Neural crest cell (in vitro differentiated cells): ENCODE measurements at regions not wholly inside any gene's neighbourhood (a gene's known extent, or its start where the extent isn't known, plus 50 kb on each side); places are given as distances from the start of the nearest gene placed in this dataset.
"Not testable (repeated sequence)": the region's sequence is repeated elsewhere in the genome, so short reads cannot be mapped to it uniquely, and the experiment has no call there.

Experiments used
- DNase-seq: peaks from one replicate; pipeline ENCODE4 v3.0.0; 2021; ENCODE audit warnings: low read depth, mixed read lengths, low spot score
- H3K27ac Mint-ChIP-seq: one replicate; pipeline ENCODE4 v1.8.0; 2021; ENCODE audit warnings: mild to moderate bottlenecking, mixed read lengths; ENCODE audit not compliant: unreplicated experiment
- H3K27me3 Mint-ChIP-seq: 2 replicates; pipeline ENCODE4 v1.8.0; 2021; ENCODE audit warnings: low read depth, mild to moderate bottlenecking, mixed read lengths
- H3K36me3 Mint-ChIP-seq: 2 replicates; pipeline ENCODE4 v1.8.0; 2021; ENCODE audit warnings: low read depth, mild to moderate bottlenecking, mixed read lengths
- H3K4me1 Mint-ChIP-seq: 2 replicates; pipeline ENCODE4 v1.8.0; 2021; ENCODE audit warnings: mixed read lengths
- H3K4me3 Mint-ChIP-seq: one replicate; pipeline ENCODE4 v1.8.0; 2021; ENCODE audit warnings: mild to moderate bottlenecking, mixed read lengths
- H3K9me3 Mint-ChIP-seq: 2 replicates; pipeline ENCODE4 v1.8.0; 2021; ENCODE audit warnings: mixed read lengths
- TF ChIP-seq, protein P1 (sequence below): fragments of 200-600 bp; sonication (generic); conservative IDR thresholded peaks from 2 replicates; pipeline ENCODE4 v1.5.0; 2021; ENCODE audit warnings: antibody characterized with exemption, mild to moderate bottlenecking

- Mint-ChIP-seq H3K27me3 (peaks cover 17% of the 10 kb centered on the region), H3K4me1 (no peaks in the 10 kb centered on the region), H3K4me3 (no peak overlapping the region), H3K27ac (no peak overlapping the region), H3K36me3 (no peaks in the 10 kb centered on the region), H3K9me3 (no peaks in the 10 kb centered on the region)
- no peak for DNase-seq
- TF ChIP-seq, protein P1, sequence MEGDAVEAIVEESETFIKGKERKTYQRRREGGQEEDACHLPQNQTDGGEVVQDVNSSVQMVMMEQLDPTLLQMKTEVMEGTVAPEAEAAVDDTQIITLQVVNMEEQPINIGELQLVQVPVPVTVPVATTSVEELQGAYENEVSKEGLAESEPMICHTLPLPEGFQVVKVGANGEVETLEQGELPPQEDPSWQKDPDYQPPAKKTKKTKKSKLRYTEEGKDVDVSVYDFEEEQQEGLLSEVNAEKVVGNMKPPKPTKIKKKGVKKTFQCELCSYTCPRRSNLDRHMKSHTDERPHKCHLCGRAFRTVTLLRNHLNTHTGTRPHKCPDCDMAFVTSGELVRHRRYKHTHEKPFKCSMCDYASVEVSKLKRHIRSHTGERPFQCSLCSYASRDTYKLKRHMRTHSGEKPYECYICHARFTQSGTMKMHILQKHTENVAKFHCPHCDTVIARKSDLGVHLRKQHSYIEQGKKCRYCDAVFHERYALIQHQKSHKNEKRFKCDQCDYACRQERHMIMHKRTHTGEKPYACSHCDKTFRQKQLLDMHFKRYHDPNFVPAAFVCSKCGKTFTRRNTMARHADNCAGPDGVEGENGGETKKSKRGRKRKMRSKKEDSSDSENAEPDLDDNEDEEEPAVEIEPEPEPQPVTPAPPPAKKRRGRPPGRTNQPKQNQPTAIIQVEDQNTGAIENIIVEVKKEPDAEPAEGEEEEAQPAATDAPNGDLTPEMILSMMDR = no peak
Measured at GRCh38 chr3:11739706-11740105, 96.0 kb upstream of the VGLL4 start.

DNA sequence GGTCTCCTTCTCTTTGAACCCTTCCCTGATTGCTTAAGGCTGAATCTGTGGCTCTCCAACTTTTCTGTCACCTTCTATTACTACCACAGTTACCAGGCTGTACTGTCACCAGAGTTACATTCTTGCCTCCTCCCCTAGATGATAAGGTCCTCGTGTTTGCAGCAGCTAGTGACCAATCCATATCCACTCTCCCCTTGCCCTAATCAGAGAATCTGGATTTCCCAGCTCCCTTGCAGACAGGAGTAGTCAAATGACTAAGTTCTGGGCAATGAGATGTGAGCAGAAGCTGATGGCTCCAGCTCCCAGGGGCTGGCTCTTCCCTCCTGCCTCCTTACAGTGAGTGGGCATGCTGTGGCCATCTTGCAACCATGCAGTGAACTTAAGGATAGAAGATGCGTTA is 95.4 kb upstream of the VGLL4 start:
- TF ChIP-seq, protein P1 = no peak
- Mint-ChIP-seq H3K9me3 (no peaks in the 10 kb centered on the region), H3K27ac (no peak overlapping the region), H3K4me1 (no peaks in the 10 kb centered on the region), H3K27me3 (peaks cover 17% of the 10 kb centered on the region), H3K4me3 (no peak overlapping the region), H3K36me3 (no peaks in the 10 kb centered on the region)
- DNase-seq = no peak

- Mint-ChIP-seq H3K27me3 (peaks cover 17% of the 10 kb centered on the region), H3K4me1 (no peaks in the 10 kb centered on the region), H3K36me3 (no peaks in the 10 kb centered on the region), H3K27ac (no peak overlapping the region), H3K9me3 (no peaks in the 10 kb centered on the region), H3K4me3 (no peak overlapping the region)
- no peak for DNase-seq
- TF ChIP-seq, protein P1 = no peak
Measured at GRCh38 chr3:11737742-11738141, 94.0 kb upstream of the VGLL4 start.

DNA sequence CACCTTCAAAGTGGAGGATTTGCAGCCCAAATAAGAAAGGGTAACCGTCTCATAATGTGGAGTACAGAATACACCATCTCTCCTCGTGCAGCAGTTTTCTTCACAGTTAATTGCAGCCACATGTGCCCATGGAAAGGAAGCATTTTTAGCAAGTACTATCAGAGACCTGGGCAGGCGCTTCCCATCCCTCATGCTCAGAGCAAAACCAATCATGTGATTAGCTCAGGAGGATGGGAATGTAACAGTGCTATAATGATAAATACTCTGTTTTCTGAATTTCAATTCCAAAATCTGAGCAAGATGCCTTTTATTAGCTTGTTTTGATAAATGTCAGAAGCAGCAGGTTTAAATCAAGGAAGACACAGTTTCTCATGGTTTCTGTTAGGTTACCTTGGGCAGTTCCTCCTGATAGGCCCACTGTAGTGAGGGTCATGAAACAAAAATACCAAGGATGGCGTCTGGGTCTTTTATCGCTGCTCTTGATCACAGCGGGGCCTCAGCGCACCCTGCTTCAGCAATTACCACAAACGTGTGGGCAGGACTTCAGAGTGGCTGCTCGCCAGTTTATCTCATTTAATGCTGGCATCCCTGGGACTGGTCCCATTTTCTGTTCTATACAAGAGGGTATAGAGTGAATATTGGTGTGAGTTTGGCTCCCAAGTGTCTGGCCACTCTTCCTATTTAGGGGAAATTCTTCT is 92.6 kb upstream of the VGLL4 start:
- Mint-ChIP-seq H3K27ac (no peak overlapping the region), H3K27me3 (peaks cover 17% of the 10 kb centered on the region), H3K36me3 (no peaks in the 10 kb centered on the region), H3K9me3 (no peaks in the 10 kb centered on the region), H3K4me3 (no peak overlapping the region), H3K4me1 (no peaks in the 10 kb centered on the region)
- TF ChIP-seq, protein P1 = no peak
- DNase-seq = no peak

GRCh38 chr3:11735638-11736037 is 91.9 kb upstream of the VGLL4 start:
- Mint-ChIP-seq H3K9me3 (no peaks in the 10 kb centered on the region), H3K36me3 (no peaks in the 10 kb centered on the region), H3K4me3 (no peak overlapping the region), H3K4me1 (no peaks in the 10 kb centered on the region), H3K27me3 (peaks cover 19% of the 10 kb centered on the region), H3K27ac (no peak overlapping the region)
- TF ChIP-seq, protein P1 = no peak
- no peak for DNase-seq

DNA sequence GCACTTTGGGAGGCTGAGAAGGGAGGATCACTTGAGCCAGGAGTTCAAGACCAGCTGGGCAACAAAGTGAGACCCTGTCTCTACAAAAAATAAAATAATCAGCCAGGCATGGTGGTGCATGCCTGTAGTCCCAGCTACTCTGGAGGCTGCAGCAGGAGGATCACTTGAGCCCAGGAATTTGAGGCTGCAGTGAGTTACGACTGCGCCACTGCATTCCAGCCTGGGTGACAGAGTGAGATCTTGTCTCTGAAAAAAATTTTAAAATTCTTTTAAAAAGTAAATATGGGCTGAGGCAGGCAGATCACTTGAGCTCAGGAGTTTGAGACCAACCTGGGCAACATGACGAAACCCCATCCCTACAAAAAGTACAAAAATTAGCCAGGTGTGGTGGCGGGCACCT is 91.4 kb upstream of the VGLL4 start:
- DNase-seq, H3K36me3 Mint-ChIP-seq, H3K4me3 Mint-ChIP-seq, H3K9me3 Mint-ChIP-seq, H3K27ac Mint-ChIP-seq, H3K4me1 Mint-ChIP-seq: not testable (repeated sequence)
- H3K27me3 Mint-ChIP-seq = peaks cover 20% of the 10 kb centered on the region
